OCI-LY7 (cell line): ENCODE measurements at regions not wholly inside any gene's neighbourhood (a gene's known extent, or its start where the extent isn't known, plus 50 kb on each side); places are given as distances from the start of the nearest gene placed in this dataset.

Experiments
- EZH2phosphoT487 ChIP-seq: fragments of 200-600 bp; sonication (generic); IDR thresholded peaks from 2 replicates; pipeline ENCODE4 v1.6.1; 2018; ENCODE audit warnings: low read depth, borderline replicate concordance, mild to moderate bottlenecking, mixed run types, antibody characterized with exemption, low read length, moderate library complexity, mixed read lengths
- TF ChIP-seq, protein P1 (sequence below): fragments of 200-600 bp; sonication (generic); conservative IDR thresholded peaks from 2 replicates; pipeline ENCODE4 v1.5.1; 2014; ENCODE audit warnings: mild to moderate bottlenecking, antibody characterized with exemption, low read length, moderate library complexity, mixed read lengths

- TF ChIP-seq, protein P1, sequence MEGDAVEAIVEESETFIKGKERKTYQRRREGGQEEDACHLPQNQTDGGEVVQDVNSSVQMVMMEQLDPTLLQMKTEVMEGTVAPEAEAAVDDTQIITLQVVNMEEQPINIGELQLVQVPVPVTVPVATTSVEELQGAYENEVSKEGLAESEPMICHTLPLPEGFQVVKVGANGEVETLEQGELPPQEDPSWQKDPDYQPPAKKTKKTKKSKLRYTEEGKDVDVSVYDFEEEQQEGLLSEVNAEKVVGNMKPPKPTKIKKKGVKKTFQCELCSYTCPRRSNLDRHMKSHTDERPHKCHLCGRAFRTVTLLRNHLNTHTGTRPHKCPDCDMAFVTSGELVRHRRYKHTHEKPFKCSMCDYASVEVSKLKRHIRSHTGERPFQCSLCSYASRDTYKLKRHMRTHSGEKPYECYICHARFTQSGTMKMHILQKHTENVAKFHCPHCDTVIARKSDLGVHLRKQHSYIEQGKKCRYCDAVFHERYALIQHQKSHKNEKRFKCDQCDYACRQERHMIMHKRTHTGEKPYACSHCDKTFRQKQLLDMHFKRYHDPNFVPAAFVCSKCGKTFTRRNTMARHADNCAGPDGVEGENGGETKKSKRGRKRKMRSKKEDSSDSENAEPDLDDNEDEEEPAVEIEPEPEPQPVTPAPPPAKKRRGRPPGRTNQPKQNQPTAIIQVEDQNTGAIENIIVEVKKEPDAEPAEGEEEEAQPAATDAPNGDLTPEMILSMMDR: no peak
- no peak for TF ChIP-seq EZH2phosphoT487
Measured at GRCh38 chrX:46319750-46320149, 225.5 kb downstream of the ZNF674 start.
